ENCODE measurements at regions not wholly inside any gene's neighbourhood (a gene's known extent, or its start where the extent isn't known, plus 50 kb on each side); places are given as distances from the start of the nearest gene placed in this dataset.

DNA sequence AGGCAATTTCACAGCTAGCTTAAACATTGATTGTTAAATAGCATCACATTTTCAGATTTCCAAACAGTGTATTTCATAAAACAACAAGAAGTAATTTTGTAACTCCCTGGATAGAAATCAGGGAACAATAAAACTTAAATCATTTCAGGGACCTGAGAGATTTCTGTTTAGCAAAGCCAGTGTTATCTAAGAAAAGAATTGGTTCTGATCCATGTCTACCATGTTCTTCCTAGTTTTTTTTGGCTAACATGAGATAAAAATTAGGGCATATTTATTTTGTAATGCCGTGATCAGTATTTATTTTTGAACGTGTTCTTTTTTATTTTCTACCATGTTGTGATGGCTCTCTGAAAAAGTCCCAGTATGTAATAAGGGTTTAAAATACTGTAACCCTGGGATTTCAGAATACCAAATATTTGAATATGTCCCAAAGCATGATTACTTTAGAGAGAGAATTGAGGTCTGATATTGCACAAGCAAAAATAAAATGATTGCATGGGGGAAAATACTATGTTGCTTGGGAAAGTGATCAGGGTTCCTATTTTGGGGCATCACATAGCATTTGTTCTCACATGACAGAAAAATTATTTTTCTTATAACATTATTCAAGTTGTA is 188.7 kb upstream of the CEP162 start:
- TF ChIP-seq POLR2A (IDR thresholded peaks at IDR 0.05; ENCODE audit: low read depth, low read length) (no peak), MYC (IDR thresholded peaks at IDR 0.05; ENCODE audit: low read depth, low read length) (no peak), EZH2 (IDR thresholded peaks at IDR 0.05; ENCODE audit: borderline replicate concordance, low read depth, low read length, severe bottlenecking) (no peak), JUN (IDR thresholded peaks at IDR 0.05; ENCODE audit: borderline replicate concordance, insufficient read depth, insufficient read length, low read depth) (no peak), FOS (IDR thresholded peaks at IDR 0.05; ENCODE audit: borderline replicate concordance, insufficient read depth, low read length) (no peak)
- TF ChIP-seq, protein P1, sequence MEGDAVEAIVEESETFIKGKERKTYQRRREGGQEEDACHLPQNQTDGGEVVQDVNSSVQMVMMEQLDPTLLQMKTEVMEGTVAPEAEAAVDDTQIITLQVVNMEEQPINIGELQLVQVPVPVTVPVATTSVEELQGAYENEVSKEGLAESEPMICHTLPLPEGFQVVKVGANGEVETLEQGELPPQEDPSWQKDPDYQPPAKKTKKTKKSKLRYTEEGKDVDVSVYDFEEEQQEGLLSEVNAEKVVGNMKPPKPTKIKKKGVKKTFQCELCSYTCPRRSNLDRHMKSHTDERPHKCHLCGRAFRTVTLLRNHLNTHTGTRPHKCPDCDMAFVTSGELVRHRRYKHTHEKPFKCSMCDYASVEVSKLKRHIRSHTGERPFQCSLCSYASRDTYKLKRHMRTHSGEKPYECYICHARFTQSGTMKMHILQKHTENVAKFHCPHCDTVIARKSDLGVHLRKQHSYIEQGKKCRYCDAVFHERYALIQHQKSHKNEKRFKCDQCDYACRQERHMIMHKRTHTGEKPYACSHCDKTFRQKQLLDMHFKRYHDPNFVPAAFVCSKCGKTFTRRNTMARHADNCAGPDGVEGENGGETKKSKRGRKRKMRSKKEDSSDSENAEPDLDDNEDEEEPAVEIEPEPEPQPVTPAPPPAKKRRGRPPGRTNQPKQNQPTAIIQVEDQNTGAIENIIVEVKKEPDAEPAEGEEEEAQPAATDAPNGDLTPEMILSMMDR (IDR thresholded peaks at IDR 0.05; ENCODE audit: extremely low read depth in 1 of 2, insufficient read depth in 1 of 2, low read depth in 1 of 2, low read length in 2 of 2): no peak
- TF ChIP-seq, protein P2, sequence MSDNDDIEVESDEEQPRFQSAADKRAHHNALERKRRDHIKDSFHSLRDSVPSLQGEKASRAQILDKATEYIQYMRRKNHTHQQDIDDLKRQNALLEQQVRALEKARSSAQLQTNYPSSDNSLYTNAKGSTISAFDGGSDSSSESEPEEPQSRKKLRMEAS (IDR thresholded peaks at IDR 0.05; ENCODE audit: insufficient read depth, insufficient read length): no peak
